ENCODE measurements at regions not wholly inside any gene's neighbourhood (a gene's known extent, or its start where the extent isn't known, plus 50 kb on each side); places are given as distances from the start of the nearest gene placed in this dataset.
A peak's percentile ranks its signal among the peaks of the same experiment; 100 is the strongest.
"Not testable (repeated sequence)": the region's sequence is repeated elsewhere in the genome, so short reads cannot be mapped to it uniquely, and the experiment has no call there.

DNA sequence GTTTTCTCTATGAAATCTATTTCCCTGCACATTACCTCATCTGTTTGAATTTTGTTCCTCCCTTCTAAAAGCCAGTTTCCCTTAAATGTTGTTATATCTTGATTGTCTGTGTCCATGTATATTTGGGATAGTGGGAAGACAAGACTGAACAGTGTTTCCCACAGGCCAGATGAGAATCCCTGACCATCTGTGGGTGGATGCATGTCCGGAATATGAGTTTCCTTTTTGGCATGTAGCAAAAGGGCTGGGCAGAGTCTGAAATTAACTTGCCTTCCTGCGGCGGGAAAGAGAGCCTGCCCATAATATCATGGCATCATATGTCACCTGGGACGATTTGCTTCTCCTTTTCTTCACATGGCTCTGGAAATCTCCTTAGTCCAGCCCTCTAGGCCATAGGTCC, 385.8 kb upstream of the MAF start:
- DNase-seq (ENCODE audit: low spot score) (no peak), FAIRE-seq (no peak)

GRCh38 chr16:79985606-79986005, 385.1 kb upstream of the MAF start:
- DNase-seq (ENCODE audit: low spot score) (no peak), FAIRE-seq (no peak)

DNA sequence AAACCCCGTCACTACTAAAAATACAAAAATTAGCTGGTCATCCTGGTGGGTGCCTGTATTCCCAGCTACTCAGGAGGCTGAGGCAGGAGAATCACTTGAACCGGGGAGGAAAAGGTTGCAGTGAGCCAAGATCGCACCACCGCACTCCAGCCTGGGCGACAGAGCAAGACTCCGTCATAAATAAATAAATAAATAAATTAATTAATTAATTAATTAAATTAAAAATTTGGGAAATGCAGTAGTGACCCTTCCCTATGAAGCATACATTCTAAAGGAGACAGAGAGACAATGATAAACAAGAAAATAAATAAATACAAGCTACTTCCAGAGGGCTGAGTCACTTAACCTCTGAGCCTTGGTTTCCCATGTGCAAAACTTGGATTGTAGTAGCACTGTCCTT, 383.6 kb upstream of the MAF start:
- not testable (repeated sequence) for DNase-seq (ENCODE audit: low spot score); FAIRE-seq

- no peak for FAIRE-seq
- DNase-seq (ENCODE audit: low spot score) = no peak
These were observed 382.3 kb upstream of the MAF start for GRCh38 chr16:79982862-79983261.

- no peak for FAIRE-seq
These were observed 381.8 kb upstream of the MAF start for GRCh38 chr16:79982361-79982760.

DNA sequence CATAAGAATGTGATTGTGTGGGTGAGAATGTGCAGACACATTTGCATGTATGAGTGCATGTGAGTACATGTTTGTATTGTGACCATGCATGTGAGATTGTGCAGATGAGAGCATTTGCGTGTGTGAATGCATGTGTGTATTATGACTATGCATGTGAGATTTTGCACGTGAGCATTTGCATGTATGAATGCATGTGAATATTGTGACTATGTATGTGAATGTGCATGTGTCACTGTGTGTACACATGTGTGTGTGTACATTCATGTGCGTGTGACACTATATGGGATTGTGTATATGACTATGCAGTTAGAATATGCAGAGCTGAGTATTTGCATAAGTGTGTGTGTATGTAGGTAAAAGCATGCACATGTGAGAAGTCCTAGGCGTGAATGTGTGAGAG, 381.3 kb upstream of the MAF start:
- FAIRE-seq (peak; percentile 86), DNase-seq (ENCODE audit: low spot score) (no peak)

More at GRCh38 chr16:79982361-79982760, 381.8 kb upstream of the MAF start:
- no peak for DNase-seq (ENCODE audit: low spot score)

GRCh38 chr16:79980650-79981521, 380.3 kb upstream of the MAF start:
- peak; percentile 53 for FAIRE-seq

GRCh38 chr16:79977940-79978836, 377.7 kb upstream of the MAF start:
- DNase-seq (ENCODE audit: low spot score) (no peak), FAIRE-seq (no peak)

More at GRCh38 chr16:79980650-79981521, 380.3 kb upstream of the MAF start:
- peak; percentile 39 for DNase-seq (ENCODE audit: low spot score)

- DNase-seq (ENCODE audit: low spot score) (no peak), FAIRE-seq (no peak)
These were observed 372.8 kb upstream of the MAF start for GRCh38 chr16:79973320-79973719.

GRCh38 chr16:79972053-79972704, 371.6 kb upstream of the MAF start:
- FAIRE-seq (no peak), DNase-seq (ENCODE audit: low spot score) (no peak)

GRCh38 chr16:79971237-79971572, 370.7 kb upstream of the MAF start:
- DNase-seq (ENCODE audit: low spot score) (no peak), FAIRE-seq (no peak)

DNA sequence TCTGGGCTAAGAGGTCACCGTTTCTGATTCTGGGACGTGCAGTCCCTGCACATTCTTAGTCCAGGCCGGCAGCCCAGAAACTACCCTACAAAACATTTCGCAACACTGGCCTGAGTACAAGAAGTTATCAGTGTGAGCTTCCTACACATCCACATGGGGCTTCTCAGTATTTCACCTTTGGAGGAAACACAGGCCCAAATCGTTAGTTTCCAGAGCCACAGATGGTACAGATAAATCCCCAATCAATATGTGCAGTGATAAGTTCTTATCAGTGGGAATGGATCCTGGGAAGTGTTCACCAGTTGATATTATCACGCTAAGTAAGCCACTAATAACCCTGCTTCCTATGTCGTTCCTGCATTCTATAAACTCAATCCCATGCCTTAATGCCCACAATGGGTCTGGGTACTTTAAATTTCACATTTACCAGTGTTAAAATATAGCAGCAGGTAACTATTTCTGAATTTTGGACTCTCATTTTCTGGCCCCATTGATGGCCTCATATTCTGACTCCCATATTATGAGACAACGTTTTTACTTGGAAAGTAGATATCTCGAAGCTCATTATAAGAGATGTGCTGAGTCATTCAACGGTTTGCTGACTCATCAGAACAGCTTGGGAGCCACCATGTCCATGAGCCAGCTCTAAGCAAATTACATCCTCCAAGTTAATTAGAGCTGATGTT, 370.2 kb upstream of the MAF start:
- DNase-seq (ENCODE audit: low spot score) = no peak
- no peak for FAIRE-seq

DNA sequence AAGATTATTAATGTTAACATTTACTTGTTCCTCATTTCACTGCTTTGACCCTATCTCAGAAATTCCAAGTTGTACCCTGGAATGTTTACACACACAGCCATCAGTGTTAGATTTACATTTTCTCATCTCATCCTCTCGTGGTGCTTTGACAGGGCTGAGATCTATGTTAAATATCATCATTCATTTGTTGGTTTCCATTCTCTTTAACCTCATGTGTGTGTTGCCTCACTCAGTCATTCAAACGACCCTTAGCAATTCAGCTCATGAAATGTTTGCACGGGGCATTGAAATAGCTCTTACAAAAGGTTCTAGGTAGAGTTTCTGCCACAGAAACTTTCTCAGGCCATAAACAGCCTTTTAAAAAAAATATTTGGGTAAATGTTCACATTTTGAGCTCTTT, 369.6 kb upstream of the MAF start:
- DNase-seq (ENCODE audit: low spot score) = no peak
- FAIRE-seq = no peak

DNA sequence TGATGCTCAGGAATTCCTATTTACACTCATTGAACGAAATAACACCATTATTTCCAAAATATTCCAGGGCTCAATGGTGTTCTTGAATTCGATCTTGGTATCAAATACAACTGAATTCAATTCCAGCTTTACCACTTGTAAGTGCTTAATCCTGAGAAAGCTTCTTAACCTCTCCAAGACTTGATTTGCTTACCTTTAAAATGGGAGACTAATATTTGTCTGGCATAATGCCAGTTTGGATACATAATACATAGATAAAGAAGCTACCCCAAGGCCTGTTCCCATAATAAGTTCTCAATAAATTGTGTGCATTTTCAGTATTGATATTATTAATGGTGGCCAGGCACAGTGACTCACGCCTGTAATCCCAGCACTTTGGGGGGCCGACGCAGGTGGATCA, 368.9 kb upstream of the MAF start:
- DNase-seq (ENCODE audit: low spot score) (no peak), FAIRE-seq (no peak)

DNA sequence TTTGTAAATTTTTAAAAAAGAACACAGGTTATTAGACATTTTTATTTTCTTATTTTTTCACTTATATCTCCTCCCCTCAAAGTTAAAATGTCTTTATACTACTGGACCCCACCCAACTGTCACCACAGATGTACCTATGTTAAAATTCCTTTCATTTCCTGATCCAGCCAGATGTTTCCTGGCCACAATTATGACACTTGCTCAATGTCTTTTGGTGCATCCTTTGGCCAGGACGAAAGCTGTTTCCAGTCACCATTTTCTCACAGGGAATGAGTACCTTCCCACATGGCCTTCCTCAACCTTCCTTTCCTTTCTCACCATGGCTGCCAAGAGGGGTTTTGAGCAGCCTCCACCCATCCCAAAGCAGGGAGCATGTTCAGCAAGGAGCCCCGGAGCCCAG, 365.7 kb upstream of the MAF start:
- DNase-seq (ENCODE audit: low spot score) (no peak), FAIRE-seq (peak; percentile 56)

GRCh38 chr16:79965718-79966117, 365.2 kb upstream of the MAF start:
- no peak for DNase-seq (ENCODE audit: low spot score)
- no peak for FAIRE-seq

DNA sequence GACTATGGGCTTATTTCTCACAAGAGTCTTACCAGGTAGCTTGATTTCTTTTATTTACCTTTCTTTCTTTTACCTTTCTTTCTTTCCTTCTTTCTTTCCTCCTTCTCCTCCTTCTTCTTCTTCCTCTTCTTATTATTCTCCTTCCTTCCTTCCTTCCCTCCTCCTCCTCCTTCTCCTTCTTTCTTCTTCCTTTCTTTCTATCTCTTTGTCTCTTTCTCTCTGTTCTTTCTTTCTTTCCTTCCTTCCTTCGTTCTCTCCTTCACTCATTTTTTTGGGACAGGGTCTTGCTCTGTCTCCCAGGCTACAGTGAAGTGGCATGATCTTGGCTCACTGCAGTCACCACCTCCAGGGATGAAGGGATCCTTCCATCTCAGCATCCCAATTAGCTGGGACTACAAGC, 363.6 kb upstream of the MAF start:
- FAIRE-seq (no peak), DNase-seq (ENCODE audit: low spot score) (no peak)

GRCh38 chr16:79962962-79963361, 362.4 kb upstream of the MAF start:
- no peak for DNase-seq (ENCODE audit: low spot score)
- no peak for FAIRE-seq

DNA sequence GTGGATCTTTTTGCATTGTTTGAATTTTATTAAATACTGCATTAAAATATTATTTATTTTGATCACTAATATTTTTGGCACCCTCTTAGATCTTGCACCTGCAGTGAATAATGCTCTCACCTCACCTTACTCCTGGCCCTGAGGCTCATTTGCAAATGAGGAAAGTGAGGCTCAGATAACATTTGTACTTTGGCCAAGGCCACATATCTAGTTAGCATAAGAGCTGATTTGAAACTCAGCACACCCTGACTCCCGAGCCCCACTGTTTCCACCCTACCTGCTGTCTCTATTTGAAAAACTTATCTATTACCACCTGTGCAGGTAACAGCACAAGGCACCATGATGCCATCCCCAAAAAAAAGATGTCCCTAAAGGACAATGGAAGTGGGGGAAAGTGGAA, 358.7 kb upstream of the MAF start:
- FAIRE-seq = no peak
- no peak for DNase-seq (ENCODE audit: low spot score)

DNA sequence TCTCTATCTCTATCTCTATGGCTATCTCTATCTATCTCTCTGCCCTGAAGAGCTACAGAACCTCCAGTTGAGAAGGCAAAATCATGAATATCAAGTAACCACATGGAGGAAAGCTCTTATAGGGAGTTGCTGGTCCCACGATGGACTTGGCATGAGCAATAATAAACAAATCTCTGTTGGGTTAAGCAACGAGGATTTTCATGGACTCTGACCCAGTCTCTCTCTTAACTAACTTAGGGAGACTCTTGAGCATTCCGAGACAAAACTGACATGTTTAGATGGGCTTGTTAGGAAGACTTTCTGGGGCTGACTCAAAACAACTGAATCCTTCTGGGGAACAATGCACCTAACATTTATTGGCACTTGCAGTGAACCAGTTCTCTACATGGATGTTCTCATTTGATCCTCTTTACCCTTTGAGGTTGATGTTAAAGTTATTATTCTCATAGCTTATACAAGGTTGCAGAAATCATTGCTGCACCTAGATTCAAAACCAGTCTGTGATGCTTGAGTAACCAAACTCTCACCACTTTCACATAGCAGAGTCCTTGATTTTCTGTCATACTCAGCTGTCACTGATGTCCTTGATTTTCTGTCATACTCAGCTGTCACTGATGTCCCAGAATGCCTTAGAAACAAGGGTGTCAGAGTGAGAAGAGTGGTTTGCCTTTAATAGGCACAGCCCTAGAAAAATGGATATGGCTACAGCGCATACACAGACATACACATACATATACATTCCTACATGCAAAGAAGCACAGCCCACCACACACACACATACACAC, 354.6 kb upstream of the MAF start:
- FAIRE-seq (peak; percentile 5), DNase-seq (ENCODE audit: low spot score) (no peak)
